Bronchial epithelial cell (primary cell): ENCODE measurements at regions not wholly inside any gene's neighbourhood (a gene's known extent, or its start where the extent isn't known, plus 50 kb on each side); places are given as distances from the start of the nearest gene placed in this dataset.

ENCODE experiments used
- DNase-seq: peaks from one replicate; pipeline ENCODE4 v3.0.0-alpha.2; 2010; ENCODE audit warnings: low read depth
- FAIRE-seq: peaks from 2 replicates; lab custom pipeline; 2011; peaks lifted over from hg19 to GRCh38; lab: Jason Lieb, UNC
- H3K27me3 ChIP-seq: 2 replicates; pipeline ENCODE4 v1.5.1; 2011; ENCODE audit warnings: low read length; ENCODE audit not compliant: control insufficient read depth, insufficient read depth
- H3K36me3 ChIP-seq: 2 replicates; pipeline ENCODE4 v1.5.1; 2011; ENCODE audit warnings: low read length; ENCODE audit not compliant: control insufficient read depth, insufficient read depth
- H3K4me3 ChIP-seq: 2 replicates; pipeline ENCODE4 v1.5.1; 2011; ENCODE audit warnings: mild to moderate bottlenecking, low read depth, low read length, control low read depth
- TF ChIP-seq, protein P1 (sequence below): IDR thresholded peaks from 2 replicates; pipeline ENCODE4 v1.5.1; 2011; ENCODE audit warnings: mild to moderate bottlenecking, moderate library complexity, low read length, control low read depth, inconsistent platforms; ENCODE audit not compliant: insufficient read depth, severe bottlenecking

DNA sequence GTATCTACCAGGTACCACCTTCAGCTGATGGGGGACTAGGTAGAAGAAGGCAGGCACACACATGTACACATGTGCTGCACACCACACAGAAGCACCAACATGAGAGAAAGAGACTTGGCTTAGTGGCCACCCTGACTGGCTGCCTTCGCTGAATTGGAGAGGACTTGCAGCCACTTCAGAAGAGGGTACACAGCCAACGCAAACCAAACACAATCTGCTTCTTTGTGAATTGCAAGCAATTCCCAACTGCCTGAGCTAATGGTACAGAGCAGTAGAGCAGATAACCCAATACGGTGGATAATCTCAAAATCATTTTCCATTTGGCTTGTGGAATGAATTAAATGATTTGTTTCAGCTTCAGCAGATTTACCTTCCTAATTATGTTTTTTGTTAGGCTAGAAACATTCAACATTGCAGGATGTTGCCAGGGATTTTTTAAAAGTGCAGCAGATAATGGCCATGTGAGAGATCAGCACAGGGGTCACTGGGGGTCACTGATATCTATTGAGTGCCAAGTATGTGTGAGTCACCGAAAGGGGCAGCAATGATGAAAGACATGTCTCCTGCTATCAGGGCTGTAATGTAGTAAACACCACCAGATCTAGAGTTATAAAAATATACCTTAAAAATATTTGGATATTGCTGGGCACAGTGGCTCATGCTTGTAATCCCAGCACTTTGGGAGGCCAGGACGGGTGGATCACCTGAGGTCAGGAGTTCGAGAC, 652.6 kb downstream of the BCL11A start:
- TF ChIP-seq, protein P1, sequence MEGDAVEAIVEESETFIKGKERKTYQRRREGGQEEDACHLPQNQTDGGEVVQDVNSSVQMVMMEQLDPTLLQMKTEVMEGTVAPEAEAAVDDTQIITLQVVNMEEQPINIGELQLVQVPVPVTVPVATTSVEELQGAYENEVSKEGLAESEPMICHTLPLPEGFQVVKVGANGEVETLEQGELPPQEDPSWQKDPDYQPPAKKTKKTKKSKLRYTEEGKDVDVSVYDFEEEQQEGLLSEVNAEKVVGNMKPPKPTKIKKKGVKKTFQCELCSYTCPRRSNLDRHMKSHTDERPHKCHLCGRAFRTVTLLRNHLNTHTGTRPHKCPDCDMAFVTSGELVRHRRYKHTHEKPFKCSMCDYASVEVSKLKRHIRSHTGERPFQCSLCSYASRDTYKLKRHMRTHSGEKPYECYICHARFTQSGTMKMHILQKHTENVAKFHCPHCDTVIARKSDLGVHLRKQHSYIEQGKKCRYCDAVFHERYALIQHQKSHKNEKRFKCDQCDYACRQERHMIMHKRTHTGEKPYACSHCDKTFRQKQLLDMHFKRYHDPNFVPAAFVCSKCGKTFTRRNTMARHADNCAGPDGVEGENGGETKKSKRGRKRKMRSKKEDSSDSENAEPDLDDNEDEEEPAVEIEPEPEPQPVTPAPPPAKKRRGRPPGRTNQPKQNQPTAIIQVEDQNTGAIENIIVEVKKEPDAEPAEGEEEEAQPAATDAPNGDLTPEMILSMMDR: no peak
- no peak for FAIRE-seq
- H3K27me3 ChIP-seq: no peaks in the 10 kb centered on the region
- no peak for DNase-seq
- no peak overlapping the region for H3K4me3 ChIP-seq
- no peaks in the 10 kb centered on the region for H3K36me3 ChIP-seq

DNA sequence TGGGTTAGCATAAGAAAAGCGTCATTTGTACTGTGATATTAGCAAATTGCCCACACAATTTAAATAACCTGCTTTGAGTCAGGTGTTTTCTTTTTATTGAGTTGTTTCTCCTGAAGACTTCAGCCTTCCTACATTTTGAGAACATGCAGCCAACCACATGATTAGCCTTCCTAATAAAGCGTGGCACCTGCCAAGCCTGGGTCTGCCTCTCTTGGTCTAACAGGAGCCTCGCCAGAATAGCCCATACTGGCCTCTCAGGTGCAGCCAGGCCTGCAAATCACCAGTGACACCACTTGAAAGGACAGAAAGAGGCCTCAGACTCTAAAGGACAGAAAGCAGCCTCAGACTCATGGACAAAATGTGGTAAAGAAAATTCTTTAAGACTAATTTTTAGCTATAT, 653.8 kb downstream of the BCL11A start:
- Histone ChIP-seq H3K36me3 (no peaks in the 10 kb centered on the region), H3K4me3 (no peak overlapping the region), H3K27me3 (no peaks in the 10 kb centered on the region)
- DNase-seq (no peak), FAIRE-seq (no peak)
- TF ChIP-seq, protein P1: no peak

DNA sequence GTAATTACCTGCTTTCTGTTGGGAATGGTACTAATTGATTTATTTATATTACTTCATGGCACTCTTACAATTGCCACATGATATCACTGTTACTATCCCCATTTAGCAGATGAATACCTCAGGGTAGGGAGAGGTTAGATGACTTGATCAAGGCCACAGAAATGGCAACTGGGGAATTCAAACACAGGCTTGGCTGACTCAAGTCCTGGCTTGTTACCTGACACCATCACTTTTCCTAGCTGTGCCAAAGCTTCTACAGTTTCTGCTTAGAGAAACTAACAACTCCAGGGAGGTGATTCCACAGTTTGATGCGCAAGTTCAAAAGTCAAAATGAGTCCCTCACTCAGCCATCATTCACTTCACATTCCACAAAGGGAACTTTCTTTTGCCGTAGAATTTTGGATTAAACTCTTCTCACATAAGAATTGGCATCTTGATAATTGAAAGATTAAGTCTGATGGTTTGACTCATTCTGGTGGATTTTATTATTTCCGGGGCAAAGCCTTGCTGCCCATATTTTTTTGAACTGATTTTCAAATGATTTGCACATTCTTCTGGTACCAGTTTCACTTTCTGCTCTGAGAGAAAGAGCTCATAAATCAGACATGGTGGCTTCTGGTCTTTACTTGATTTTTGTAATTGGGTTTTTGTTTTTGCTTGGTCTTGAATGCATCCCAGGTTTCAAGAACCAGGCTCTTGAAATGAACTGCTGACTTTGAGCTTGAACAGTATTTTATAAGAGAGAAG, 656.8 kb downstream of the BCL11A start:
- no peak for FAIRE-seq
- TF ChIP-seq, protein P1: no peak
- Histone ChIP-seq H3K27me3 (no peaks in the 10 kb centered on the region), H3K4me3 (no peak overlapping the region), H3K36me3 (no peaks in the 10 kb centered on the region)
- peak; percentile 56 for DNase-seq

DNA sequence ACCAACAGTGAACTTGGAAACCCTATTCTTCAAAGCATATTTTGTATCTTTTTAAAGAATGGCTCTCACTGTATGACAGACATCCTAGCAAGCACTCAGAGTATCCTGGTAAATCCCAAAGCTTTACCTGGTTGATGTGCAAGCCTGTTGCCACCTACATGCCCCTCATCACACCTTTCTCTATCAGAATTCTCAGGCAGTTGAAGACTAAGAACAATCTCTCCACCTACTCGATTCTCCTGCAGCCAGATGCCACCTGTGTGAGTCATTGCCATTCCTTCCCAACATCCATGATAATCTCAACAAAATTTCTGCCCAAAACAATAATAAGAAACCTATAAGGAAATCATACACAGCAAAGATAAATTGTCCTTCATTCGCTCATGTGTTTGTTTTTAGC, 659.8 kb downstream of the BCL11A start:
- Histone ChIP-seq H3K27me3 (no peaks in the 10 kb centered on the region), H3K4me3 (no peak overlapping the region), H3K36me3 (no peaks in the 10 kb centered on the region)
- no peak for DNase-seq
- no peak for FAIRE-seq
- TF ChIP-seq, protein P1: no peak

DNA sequence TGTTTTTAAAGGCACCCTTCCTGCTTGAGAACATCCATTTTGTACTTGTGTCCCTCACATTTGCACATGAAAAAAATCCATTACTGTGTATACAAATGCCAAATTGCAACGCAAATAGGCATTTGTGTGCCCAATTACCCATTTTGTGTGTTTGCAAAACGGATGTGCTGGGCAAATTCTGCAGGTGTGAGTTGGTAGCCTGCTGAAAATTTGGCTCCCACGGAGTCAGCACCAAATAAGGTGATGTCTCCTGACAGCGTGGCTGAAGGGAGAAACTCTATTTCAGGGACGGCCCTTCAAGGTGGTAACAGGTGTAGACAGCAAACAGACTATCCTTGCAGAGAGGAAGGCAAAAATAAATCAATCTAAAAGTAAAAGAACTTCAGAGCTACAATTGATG, 661.1 kb downstream of the BCL11A start:
- Histone ChIP-seq H3K27me3 (no peaks in the 10 kb centered on the region), H3K36me3 (no peaks in the 10 kb centered on the region), H3K4me3 (no peak overlapping the region)
- DNase-seq: no peak
- FAIRE-seq: no peak
- TF ChIP-seq, protein P1: no peak
